ENCODE measurements at regions not wholly inside any gene's neighbourhood (a gene's known extent, or its start where the extent isn't known, plus 50 kb on each side); places are given as distances from the start of the nearest gene placed in this dataset.

DNA sequence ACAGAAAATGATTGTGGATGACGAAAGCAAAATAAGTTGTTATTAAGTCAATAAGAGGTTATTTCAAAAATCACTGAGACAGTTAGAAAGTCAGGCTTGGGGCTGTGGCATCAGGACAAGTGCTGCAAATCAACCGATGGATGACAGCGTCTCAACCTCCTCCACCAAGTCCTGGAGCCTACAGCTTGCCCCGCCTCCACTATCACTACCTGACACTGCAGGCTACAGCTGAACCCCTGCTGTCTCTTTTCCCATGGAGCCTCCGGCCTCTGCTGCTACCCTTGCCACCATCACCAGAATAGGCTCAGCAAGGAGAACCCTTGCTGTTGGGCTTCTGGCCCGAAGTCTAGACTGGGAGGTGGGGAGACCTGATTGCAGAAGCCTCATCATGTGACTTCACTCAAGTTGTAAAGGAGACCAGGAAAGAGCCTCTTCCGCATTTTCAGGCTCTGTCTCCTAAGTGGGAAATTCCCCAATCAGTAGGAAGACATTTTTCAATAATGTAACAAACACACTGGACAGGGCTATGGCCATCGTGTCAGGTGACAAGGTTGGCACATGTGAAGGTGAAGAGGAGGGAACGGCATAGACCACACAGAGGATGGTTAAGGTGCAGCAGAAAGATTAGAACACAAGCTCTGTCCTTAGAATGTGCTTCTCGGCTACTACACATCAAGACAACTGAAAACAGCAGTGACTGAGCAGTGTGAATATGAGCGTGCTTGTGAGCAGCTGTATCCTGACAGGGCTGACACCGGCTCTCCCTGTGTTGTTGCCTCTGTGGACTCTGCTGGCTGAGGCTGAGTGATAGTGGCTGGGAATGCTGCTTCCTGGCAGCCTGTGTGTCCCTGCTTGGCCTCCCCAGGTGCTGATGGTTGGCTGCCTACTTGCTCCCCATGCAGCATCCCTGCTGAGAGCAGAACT, 660.7 kb downstream of the PTPRU start:
- intact Hi-C loops (cut with micrococcal nuclease; ENCODE audit: unreplicated experiment), result no loop called here
- H3K9ac ChIP-seq (ENCODE audit: control insufficient read depth, insufficient read depth, low read length), result no peak overlapping the region
- no peaks in the 10 kb centered on the region for H3K79me2 ChIP-seq (ENCODE audit: control insufficient read depth, insufficient read depth, low read length)
- DNase-seq (ENCODE audit: low read depth, low spot score), result no peak
- RAD21 ChIA-PET (ENCODE audit: unreplicated experiment), result no interaction called here
- 10% methylated on average over 12 of the region's 12 CpGs for WGBS (ENCODE audit: insufficient coverage, insufficient replicate concordance, low lambda C conversion rate, missing lambda C conversion rate)
- H3K4me3 ChIP-seq, result no peak overlapping the region
- H3K4me2 ChIP-seq (ENCODE audit: control insufficient read depth, insufficient read depth), result no peak overlapping the region
- SMC1A ChIA-PET (ENCODE audit: uncharacterized antibody, unreplicated experiment), result no interaction called here
- no TSS peak for BruUV-seq (replicated peaks)
- in situ Hi-C loops (cut with MboI), result no loop called here
- H2AFZ ChIP-seq (ENCODE audit: control insufficient read depth, low read depth, low read length), result peak overlapping the region; percentile 28
- CTCF ChIA-PET, result no interaction called here
- H3K4me1 ChIP-seq (ENCODE audit: control insufficient read depth, insufficient read depth, low read length), result no peaks in the 10 kb centered on the region; the same call in 1 of the 2 replicates
- no peaks in the 10 kb centered on the region for H3K9me3 ChIP-seq (replicated peaks; ENCODE audit: control insufficient read depth, insufficient read depth, low read length)
- peaks cover 0 to 2% of the 10 kb centered on the region in 2 experiments; a peak in 1 of 4 replicates for H3K27me3 ChIP-seq (replicated peaks in 1 of 2; ENCODE audit: control insufficient read depth in 2 of 2, insufficient read depth in 2 of 2, low read length in 1 of 2)
- no peak for FAIRE-seq
- ATAC-seq, result no peak; the same call in 2 of the 3 replicates
- no peak overlapping the region for H3K27ac ChIP-seq (ENCODE audit: control insufficient read depth, insufficient read depth)
- no peaks in the 10 kb centered on the region; the same call in 1 of the 2 replicates for H4K20me1 ChIP-seq (ENCODE audit: control insufficient read depth, insufficient read depth)
- TF ChIP-seq SREBF1 (IDR thresholded peaks at IDR 0.05; ENCODE audit: low read length) (no peak), RBBP5 (conservative IDR thresholded peaks at IDR 0.05) (no peak), POLR2A (IDR thresholded peaks at IDR 0.05; ENCODE audit: low read depth, low read length) (no peak), FOXK2 (IDR thresholded peaks at IDR 0.05) (no peak), POU2F2 (IDR thresholded peaks at IDR 0.05; ENCODE audit: borderline replicate concordance, low read depth, low read length) (no peak), SPI1 (IDR thresholded peaks at IDR 0.05; ENCODE audit: borderline replicate concordance, insufficient read depth, low read depth, low read length) (peak; percentile 63), MEF2B (IDR thresholded peaks at IDR 0.05; ENCODE audit: partially characterized antibody, poor library complexity, severe bottlenecking) (no peak), ZNF207 (IDR thresholded peaks at IDR 0.05; ENCODE audit: borderline replicate concordance) (no peak), RAD51 (IDR thresholded peaks at IDR 0.05) (peak; percentile 40; the same call in 1 of the 2 replicates), NFXL1 (IDR thresholded peaks at IDR 0.05; ENCODE audit: borderline replicate concordance) (no peak), RAD21 (IDR thresholded peaks at IDR 0.05; ENCODE audit: insufficient read depth, low read depth, low read length) (no peak), TARDBP (IDR thresholded peaks at IDR 0.05; ENCODE audit: borderline replicate concordance) (no peak), CHD4 (IDR thresholded peaks at IDR 0.05) (no peak), EGR1 (IDR thresholded peaks at IDR 0.05; ENCODE audit: borderline replicate concordance in 1 of 2, low read depth in 2 of 2, low read length in 2 of 2) (no peak)
- TF ChIP-seq, protein P1, sequence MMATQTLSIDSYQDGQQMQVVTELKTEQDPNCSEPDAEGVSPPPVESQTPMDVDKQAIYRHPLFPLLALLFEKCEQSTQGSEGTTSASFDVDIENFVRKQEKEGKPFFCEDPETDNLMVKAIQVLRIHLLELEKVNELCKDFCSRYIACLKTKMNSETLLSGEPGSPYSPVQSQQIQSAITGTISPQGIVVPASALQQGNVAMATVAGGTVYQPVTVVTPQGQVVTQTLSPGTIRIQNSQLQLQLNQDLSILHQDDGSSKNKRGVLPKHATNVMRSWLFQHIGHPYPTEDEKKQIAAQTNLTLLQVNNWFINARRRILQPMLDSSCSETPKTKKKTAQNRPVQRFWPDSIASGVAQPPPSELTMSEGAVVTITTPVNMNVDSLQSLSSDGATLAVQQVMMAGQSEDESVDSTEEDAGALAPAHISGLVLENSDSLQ (IDR thresholded peaks at IDR 0.05), result no peak
- TF ChIP-seq, protein P2, sequence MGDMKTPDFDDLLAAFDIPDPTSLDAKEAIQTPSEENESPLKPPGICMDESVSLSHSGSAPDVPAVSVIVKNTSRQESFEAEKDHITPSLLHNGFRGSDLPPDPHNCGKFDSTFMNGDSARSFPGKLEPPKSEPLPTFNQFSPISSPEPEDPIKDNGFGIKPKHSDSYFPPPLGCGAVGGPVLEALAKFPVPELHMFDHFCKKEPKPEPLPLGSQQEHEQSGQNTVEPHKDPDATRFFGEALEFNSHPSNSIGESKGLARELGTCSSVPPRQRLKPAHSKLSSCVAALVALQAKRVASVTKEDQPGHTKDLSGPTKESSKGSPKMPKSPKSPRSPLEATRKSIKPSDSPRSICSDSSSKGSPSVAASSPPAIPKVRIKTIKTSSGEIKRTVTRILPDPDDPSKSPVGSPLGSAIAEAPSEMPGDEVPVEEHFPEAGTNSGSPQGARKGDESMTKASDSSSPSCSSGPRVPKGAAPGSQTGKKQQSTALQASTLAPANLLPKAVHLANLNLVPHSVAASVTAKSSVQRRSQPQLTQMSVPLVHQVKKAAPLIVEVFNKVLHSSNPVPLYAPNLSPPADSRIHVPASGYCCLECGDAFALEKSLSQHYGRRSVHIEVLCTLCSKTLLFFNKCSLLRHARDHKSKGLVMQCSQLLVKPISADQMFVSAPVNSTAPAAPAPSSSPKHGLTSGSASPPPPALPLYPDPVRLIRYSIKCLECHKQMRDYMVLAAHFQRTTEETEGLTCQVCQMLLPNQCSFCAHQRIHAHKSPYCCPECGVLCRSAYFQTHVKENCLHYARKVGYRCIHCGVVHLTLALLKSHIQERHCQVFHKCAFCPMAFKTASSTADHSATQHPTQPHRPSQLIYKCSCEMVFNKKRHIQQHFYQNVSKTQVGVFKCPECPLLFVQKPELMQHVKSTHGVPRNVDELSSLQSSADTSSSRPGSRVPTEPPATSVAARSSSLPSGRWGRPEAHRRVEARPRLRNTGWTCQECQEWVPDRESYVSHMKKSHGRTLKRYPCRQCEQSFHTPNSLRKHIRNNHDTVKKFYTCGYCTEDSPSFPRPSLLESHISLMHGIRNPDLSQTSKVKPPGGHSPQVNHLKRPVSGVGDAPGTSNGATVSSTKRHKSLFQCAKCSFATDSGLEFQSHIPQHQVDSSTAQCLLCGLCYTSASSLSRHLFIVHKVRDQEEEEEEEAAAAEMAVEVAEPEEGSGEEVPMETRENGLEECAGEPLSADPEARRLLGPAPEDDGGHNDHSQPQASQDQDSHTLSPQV (IDR thresholded peaks at IDR 0.05), result no peak
- H3K36me3 ChIP-seq (ENCODE audit: control insufficient read depth in 2 of 2, insufficient read depth in 2 of 2, low read length in 1 of 2), result no peaks in the 10 kb centered on the region
- POLR2A ChIA-PET, result no interaction called here
